Fibroblast of lung (primary cell): ENCODE measurements at regions not wholly inside any gene's neighbourhood (a gene's known extent, or its start where the extent isn't known, plus 50 kb on each side); places are given as distances from the start of the nearest gene placed in this dataset.

ENCODE experiments used
- CTCF ChIP-seq, 2 donors: IDR thresholded peaks in 1 of 2; conservative IDR thresholded peaks in 1 of 2; 1 replicate in 1 of 2; 2 replicates in 1 of 2; pipeline ENCODE4 v1.5.1; 2011 to 2012; ENCODE audit warnings: low read length in 2 of 2, control low read depth in 1 of 2, inconsistent platforms in 1 of 2, low read depth in 1 of 2, mild to moderate bottlenecking in 1 of 2
- EZH2 ChIP-seq: IDR thresholded peaks from 2 replicates; pipeline ENCODE4 v1.5.1; 2012; ENCODE audit warnings: low read length, control low read depth, mild to moderate bottlenecking; ENCODE audit errors: missing control alignments

DNA sequence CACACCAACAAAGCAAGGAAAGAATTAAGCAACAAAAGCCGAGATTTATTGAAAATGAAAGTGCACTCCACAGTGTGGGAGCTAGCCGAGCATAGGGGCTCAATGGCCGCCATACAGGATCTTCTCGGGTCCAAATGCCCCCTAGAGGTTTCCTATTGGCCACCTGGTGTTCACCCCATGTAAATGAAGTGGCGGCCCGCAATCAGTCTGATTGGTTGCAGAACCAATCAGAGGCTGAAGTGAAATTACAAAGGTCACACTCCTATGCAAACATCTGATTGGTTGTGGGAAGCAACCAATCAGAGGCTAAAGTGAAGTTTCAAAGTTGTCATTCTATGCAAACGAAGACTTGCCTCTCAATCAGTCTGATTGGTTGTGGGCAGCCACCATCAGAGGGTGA, 61.8 kb upstream of the SLC35B4 start:
- TF ChIP-seq CTCF (conservative IDR thresholded peaks at IDR 0.05 in 1 of 2, IDR thresholded peaks at IDR 0.05 in 1 of 2; ENCODE audit: low read depth in 1 of 2, low read length in 2 of 2) (no peak), EZH2 (no peak)
